ENCODE measurements at regions not wholly inside any gene's neighbourhood (a gene's known extent, or its start where the extent isn't known, plus 50 kb on each side); places are given as distances from the start of the nearest gene placed in this dataset.

DNA sequence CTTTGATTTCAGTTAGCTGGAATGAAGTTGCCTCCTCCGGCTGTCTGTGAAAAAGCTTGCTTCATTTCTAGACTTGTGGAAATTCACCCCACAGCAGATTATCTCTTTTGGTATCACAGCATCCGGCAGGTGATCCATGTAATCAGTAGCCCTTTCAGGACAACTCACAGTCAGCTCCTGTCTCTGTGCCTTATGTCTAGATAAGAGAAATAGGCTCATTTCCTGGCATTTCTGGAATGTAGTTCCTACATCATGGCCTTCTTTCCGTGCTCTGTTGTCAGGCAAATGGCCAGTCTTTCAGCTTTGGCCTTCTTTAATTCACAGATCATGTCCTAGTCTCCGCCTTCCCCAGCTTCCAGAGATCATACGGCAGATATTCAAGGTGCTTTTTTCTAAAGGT is 455.4 kb downstream of the NUP35 start:
- TF ChIP-seq, protein P1, sequence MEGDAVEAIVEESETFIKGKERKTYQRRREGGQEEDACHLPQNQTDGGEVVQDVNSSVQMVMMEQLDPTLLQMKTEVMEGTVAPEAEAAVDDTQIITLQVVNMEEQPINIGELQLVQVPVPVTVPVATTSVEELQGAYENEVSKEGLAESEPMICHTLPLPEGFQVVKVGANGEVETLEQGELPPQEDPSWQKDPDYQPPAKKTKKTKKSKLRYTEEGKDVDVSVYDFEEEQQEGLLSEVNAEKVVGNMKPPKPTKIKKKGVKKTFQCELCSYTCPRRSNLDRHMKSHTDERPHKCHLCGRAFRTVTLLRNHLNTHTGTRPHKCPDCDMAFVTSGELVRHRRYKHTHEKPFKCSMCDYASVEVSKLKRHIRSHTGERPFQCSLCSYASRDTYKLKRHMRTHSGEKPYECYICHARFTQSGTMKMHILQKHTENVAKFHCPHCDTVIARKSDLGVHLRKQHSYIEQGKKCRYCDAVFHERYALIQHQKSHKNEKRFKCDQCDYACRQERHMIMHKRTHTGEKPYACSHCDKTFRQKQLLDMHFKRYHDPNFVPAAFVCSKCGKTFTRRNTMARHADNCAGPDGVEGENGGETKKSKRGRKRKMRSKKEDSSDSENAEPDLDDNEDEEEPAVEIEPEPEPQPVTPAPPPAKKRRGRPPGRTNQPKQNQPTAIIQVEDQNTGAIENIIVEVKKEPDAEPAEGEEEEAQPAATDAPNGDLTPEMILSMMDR (conservative IDR thresholded peaks at IDR 0.05 in 1 of 2, IDR thresholded peaks at IDR 0.05 in 1 of 2; ENCODE audit: extremely low read depth in 1 of 2, insufficient read depth in 1 of 2, low read depth in 1 of 2, low read length in 2 of 2): no peak
- no peak for TF ChIP-seq EZH2 (IDR thresholded peaks at IDR 0.05; ENCODE audit: borderline replicate concordance, low read length)

All from mammary epithelial cell (primary cell).